WTC11 (cell line): ENCODE measurements at regions not wholly inside any gene's neighbourhood (a gene's known extent, or its start where the extent isn't known, plus 50 kb on each side); places are given as distances from the start of the nearest gene placed in this dataset.

Experiments used
- ATF1 ChIP-seq: sonication (generic); formaldehyde crosslinking; IDR thresholded peaks from 2 replicates; pipeline ENCODE4 v1.8.1; 2023; ENCODE audit warnings: mild to moderate bottlenecking, moderate library complexity, missing genetic modification reagents
- ETV6 ChIP-seq: sonication (generic); formaldehyde crosslinking; IDR thresholded peaks from 2 replicates; pipeline ENCODE4 v1.8.1; 2022; ENCODE audit warnings: mild to moderate bottlenecking, missing genetic modification reagents
- RELA ChIP-seq: sonication (generic); formaldehyde crosslinking; IDR thresholded peaks from 2 replicates; pipeline ENCODE4 v1.8.1; 2022; ENCODE audit warnings: missing genetic modification reagents, mild to moderate bottlenecking, borderline replicate concordance
- SMAD4 ChIP-seq: sonication (generic); formaldehyde crosslinking; IDR thresholded peaks from 2 replicates; pipeline ENCODE4 v1.8.0; 2022; ENCODE audit warnings: mild to moderate bottlenecking, missing genetic modification reagents
- SP1 ChIP-seq: sonication (generic); formaldehyde crosslinking; conservative IDR thresholded peaks from 2 replicates; pipeline ENCODE4 v1.8.1; 2022; ENCODE audit warnings: missing genetic modification reagents
- TEAD1 ChIP-seq: sonication (generic); formaldehyde crosslinking; IDR thresholded peaks from 2 replicates; pipeline ENCODE4 v1.8.0; 2022; ENCODE audit warnings: mild to moderate bottlenecking, missing genetic modification reagents
- ZNF121 ChIP-seq: sonication (generic); formaldehyde crosslinking; IDR thresholded peaks from 2 replicates; pipeline ENCODE4 v1.8.0; 2023; ENCODE audit warnings: missing genetic modification reagents
- ZNF138 ChIP-seq: sonication (generic); formaldehyde crosslinking; conservative IDR thresholded peaks from 2 replicates; pipeline ENCODE4 v1.8.1; 2022; ENCODE audit warnings: mild to moderate bottlenecking, moderate library complexity, missing genetic modification reagents
- TF ChIP-seq, protein P1 (sequence below): sonication (generic); formaldehyde crosslinking; IDR thresholded peaks from 2 replicates; pipeline ENCODE4 v1.8.1; 2023; ENCODE audit warnings: mild to moderate bottlenecking, missing genetic modification reagents, moderate library complexity
- TF ChIP-seq, protein P2 (sequence below): sonication (generic); formaldehyde crosslinking; conservative IDR thresholded peaks from 2 replicates; pipeline ENCODE4 v1.8.1; 2023; ENCODE audit warnings: mild to moderate bottlenecking, low read depth, missing genetic modification reagents, moderate library complexity
- TF ChIP-seq, protein P3 (sequence below): fragments of 200-600 bp; IDR thresholded peaks from 2 replicates; pipeline ENCODE4 v1.8.0; 2022; ENCODE audit warnings: antibody characterized with exemption
- TF ChIP-seq, protein P4 (sequence below): fragments of 250-450 bp; sonication (Bioruptor Pico); IDR thresholded peaks from 2 replicates; pipeline ENCODE4 v1.8.0; 2021; ENCODE audit warnings: mild to moderate bottlenecking
- TF ChIP-seq, protein P5 (sequence below): sonication (generic); formaldehyde crosslinking; IDR thresholded peaks from 2 replicates; pipeline ENCODE4 v1.8.0; 2022; ENCODE audit warnings: mild to moderate bottlenecking, missing genetic modification reagents

DNA sequence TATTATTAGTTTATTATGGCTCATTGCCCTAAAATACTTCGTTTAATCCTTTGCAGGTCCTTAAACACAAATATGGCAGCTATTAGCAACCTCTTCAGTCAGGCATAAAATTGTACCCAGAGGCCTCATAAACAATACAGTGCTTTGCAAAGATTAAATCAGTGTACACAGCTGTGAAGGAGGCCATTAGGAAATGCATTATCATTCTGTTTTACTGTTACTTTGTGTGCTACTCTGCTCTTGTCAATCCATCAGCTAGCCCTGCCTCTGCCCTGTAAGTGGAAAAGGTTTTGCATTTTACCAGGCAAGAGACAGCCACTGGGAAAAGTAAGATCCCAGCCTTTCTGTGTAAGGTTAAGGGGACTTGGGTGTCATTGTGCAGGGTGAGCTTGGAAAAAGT is 415.7 kb upstream of the DAB1 start:
- TF ChIP-seq ATF1 (CRISPR knock-in tag) (no peak), RELA (CRISPR knock-in tag) (no peak), ZNF121 (CRISPR knock-in tag) (no peak), ZNF138 (CRISPR knock-in tag) (no peak), SP1 (CRISPR knock-in tag) (no peak), ETV6 (no peak), TEAD1 (CRISPR knock-in tag) (no peak), SMAD4 (CRISPR knock-in tag) (no peak)
- TF ChIP-seq, protein P1, sequence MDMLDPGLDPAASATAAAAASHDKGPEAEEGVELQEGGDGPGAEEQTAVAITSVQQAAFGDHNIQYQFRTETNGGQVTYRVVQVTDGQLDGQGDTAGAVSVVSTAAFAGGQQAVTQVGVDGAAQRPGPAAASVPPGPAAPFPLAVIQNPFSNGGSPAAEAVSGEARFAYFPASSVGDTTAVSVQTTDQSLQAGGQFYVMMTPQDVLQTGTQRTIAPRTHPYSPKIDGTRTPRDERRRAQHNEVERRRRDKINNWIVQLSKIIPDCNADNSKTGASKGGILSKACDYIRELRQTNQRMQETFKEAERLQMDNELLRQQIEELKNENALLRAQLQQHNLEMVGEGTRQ (CRISPR knock-in tag) = no peak
- TF ChIP-seq, protein P2, sequence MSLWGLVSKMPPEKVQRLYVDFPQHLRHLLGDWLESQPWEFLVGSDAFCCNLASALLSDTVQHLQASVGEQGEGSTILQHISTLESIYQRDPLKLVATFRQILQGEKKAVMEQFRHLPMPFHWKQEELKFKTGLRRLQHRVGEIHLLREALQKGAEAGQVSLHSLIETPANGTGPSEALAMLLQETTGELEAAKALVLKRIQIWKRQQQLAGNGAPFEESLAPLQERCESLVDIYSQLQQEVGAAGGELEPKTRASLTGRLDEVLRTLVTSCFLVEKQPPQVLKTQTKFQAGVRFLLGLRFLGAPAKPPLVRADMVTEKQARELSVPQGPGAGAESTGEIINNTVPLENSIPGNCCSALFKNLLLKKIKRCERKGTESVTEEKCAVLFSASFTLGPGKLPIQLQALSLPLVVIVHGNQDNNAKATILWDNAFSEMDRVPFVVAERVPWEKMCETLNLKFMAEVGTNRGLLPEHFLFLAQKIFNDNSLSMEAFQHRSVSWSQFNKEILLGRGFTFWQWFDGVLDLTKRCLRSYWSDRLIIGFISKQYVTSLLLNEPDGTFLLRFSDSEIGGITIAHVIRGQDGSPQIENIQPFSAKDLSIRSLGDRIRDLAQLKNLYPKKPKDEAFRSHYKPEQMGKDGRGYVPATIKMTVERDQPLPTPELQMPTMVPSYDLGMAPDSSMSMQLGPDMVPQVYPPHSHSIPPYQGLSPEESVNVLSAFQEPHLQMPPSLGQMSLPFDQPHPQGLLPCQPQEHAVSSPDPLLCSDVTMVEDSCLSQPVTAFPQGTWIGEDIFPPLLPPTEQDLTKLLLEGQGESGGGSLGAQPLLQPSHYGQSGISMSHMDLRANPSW (CRISPR knock-in tag) = no peak
- TF ChIP-seq, protein P3, sequence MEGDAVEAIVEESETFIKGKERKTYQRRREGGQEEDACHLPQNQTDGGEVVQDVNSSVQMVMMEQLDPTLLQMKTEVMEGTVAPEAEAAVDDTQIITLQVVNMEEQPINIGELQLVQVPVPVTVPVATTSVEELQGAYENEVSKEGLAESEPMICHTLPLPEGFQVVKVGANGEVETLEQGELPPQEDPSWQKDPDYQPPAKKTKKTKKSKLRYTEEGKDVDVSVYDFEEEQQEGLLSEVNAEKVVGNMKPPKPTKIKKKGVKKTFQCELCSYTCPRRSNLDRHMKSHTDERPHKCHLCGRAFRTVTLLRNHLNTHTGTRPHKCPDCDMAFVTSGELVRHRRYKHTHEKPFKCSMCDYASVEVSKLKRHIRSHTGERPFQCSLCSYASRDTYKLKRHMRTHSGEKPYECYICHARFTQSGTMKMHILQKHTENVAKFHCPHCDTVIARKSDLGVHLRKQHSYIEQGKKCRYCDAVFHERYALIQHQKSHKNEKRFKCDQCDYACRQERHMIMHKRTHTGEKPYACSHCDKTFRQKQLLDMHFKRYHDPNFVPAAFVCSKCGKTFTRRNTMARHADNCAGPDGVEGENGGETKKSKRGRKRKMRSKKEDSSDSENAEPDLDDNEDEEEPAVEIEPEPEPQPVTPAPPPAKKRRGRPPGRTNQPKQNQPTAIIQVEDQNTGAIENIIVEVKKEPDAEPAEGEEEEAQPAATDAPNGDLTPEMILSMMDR = no peak
- TF ChIP-seq, protein P4, sequence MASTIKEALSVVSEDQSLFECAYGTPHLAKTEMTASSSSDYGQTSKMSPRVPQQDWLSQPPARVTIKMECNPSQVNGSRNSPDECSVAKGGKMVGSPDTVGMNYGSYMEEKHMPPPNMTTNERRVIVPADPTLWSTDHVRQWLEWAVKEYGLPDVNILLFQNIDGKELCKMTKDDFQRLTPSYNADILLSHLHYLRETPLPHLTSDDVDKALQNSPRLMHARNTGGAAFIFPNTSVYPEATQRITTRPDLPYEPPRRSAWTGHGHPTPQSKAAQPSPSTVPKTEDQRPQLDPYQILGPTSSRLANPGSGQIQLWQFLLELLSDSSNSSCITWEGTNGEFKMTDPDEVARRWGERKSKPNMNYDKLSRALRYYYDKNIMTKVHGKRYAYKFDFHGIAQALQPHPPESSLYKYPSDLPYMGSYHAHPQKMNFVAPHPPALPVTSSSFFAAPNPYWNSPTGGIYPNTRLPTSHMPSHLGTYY (CRISPR knock-in tag) = no peak
- TF ChIP-seq, protein P5, sequence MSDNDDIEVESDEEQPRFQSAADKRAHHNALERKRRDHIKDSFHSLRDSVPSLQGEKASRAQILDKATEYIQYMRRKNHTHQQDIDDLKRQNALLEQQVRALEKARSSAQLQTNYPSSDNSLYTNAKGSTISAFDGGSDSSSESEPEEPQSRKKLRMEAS (CRISPR knock-in tag) = no peak
